Keratinocyte (primary cell): ENCODE measurements at regions not wholly inside any gene's neighbourhood (a gene's known extent, or its start where the extent isn't known, plus 50 kb on each side); places are given as distances from the start of the nearest gene placed in this dataset.

Experiments
- DNase-seq: peaks from one replicate; pipeline ENCODE4 v3.0.0-alpha.2; 2011; ENCODE audit warnings: low read depth, missing footprints, low spot score
- FAIRE-seq: peaks from 2 replicates; lab custom pipeline; 2011; peaks lifted over from hg19 to GRCh38; lab: Jason Lieb, UNC
- H2AFZ ChIP-seq: 2 replicates; pipeline ENCODE4 v1.6.0; 2012; ENCODE audit warnings: low read length, control low read depth, inconsistent platforms; ENCODE audit not compliant: control insufficient read depth
- H3K27ac ChIP-seq: 2 replicates; pipeline ENCODE4 v1.5.1; 2011; ENCODE audit warnings: low read length; ENCODE audit not compliant: control insufficient read depth, insufficient read depth
- H3K27me3 ChIP-seq: 3 replicates; pipeline ENCODE4 v1.6.0; 2011; ENCODE audit warnings: low read length; ENCODE audit not compliant: control insufficient read depth, insufficient read depth; ENCODE audit errors: extremely low read depth
- H3K36me3 ChIP-seq, 2 experiments: 2 replicates in 1 of 2; 3 replicates in 1 of 2; pipeline ENCODE4 v1.5.1; 2011; ENCODE audit warnings: low read length in 2 of 2, mild to moderate bottlenecking in 1 of 2; ENCODE audit not compliant: control insufficient read depth in 2 of 2, insufficient read depth in 2 of 2; ENCODE audit errors: extremely low read depth in 1 of 2
- H3K4me1 ChIP-seq: 3 replicates; pipeline ENCODE4 v1.5.1; 2011; ENCODE audit warnings: low read length; ENCODE audit not compliant: control insufficient read depth, insufficient read depth; ENCODE audit errors: extremely low read depth
- H3K4me2 ChIP-seq: 3 replicates; pipeline ENCODE4 v1.6.0; 2011; ENCODE audit warnings: low read depth, low read length; ENCODE audit not compliant: control insufficient read depth, insufficient read depth; ENCODE audit errors: extremely low read depth
- H3K4me3 ChIP-seq, 3 experiments: fragments of 200-600 bp in 1 of 3; sonication (generic) in 1 of 3; 2 replicates in 2 of 3; 3 replicates in 1 of 3; pipeline ENCODE4 v1.5.1; 2011 to 2016; ENCODE audit warnings: low read length in 3 of 3, mild to moderate bottlenecking in 3 of 3, control low read depth in 2 of 3, inconsistent platforms in 1 of 3, low read depth in 1 of 3, mixed read lengths in 1 of 3, mixed run types in 1 of 3, moderate library complexity in 1 of 3; ENCODE audit not compliant: control insufficient read depth in 2 of 3, insufficient read depth in 2 of 3; ENCODE audit errors: extremely low read depth in 1 of 3
- H3K79me2 ChIP-seq: 2 replicates; pipeline ENCODE4 v1.6.0; 2012; ENCODE audit warnings: low read length; ENCODE audit not compliant: control insufficient read depth, insufficient read depth
- H3K9ac ChIP-seq: 3 replicates; pipeline ENCODE4 v1.6.0; 2011; ENCODE audit warnings: low read length; ENCODE audit not compliant: control insufficient read depth, insufficient read depth; ENCODE audit errors: extremely low read depth
- H3K9me1 ChIP-seq: 3 replicates; pipeline ENCODE4 v1.6.0; 2011; ENCODE audit warnings: low read length; ENCODE audit not compliant: control insufficient read depth, insufficient read depth; ENCODE audit errors: extremely low read depth
- H3K9me3 ChIP-seq: 2 replicates; pipeline ENCODE4 v1.5.1; 2012; ENCODE audit warnings: low read depth, low read length; ENCODE audit not compliant: control insufficient read depth
- H4K20me1 ChIP-seq: 3 replicates; pipeline ENCODE4 v1.6.0; 2011; ENCODE audit warnings: low read length; ENCODE audit not compliant: control insufficient read depth, insufficient read depth; ENCODE audit errors: extremely low read depth
- CTCF ChIP-seq, 3 experiments: IDR thresholded peaks in 1 of 3; conservative IDR thresholded peaks in 1 of 3; optimal IDR thresholded peaks in 1 of 3; 2 replicates in 2 of 3; 3 replicates in 1 of 3; pipeline versions ENCODE3 to v1.5.1; 2011; ENCODE audit warnings: low read length in 3 of 3, mild to moderate bottlenecking in 3 of 3, moderate library complexity in 2 of 3, control low read depth in 1 of 3, inconsistent platforms in 1 of 3; ENCODE audit not compliant: insufficient read depth in 2 of 3; ENCODE audit errors: extremely low read depth in 1 of 3
- EZH2 ChIP-seq: IDR thresholded peaks from one replicate; pipeline ENCODE4 v1.6.1; 2012; ENCODE audit warnings: inconsistent platforms, mild to moderate bottlenecking, low read length, moderate library complexity
- dilution Hi-C: fragments of 300-500 bp; cut with MboI; formaldehyde crosslinking; loops from one replicate; pipeline ENCODE4 v1.7.0; 2020; ENCODE audit warnings: low sequenced_read_pairs; ENCODE audit not compliant: extremely low pct_ligation_motif_present

GRCh38 chr18:40035966-40036365, 1919.1 kb upstream of the PIK3C3 start:
- Histone ChIP-seq H3K27ac (no peak overlapping the region), H3K4me1 (no peaks in the 10 kb centered on the region), H3K9me1 (no peaks in the 10 kb centered on the region), H3K36me3 (no peaks in the 10 kb centered on the region), H3K27me3 (no peaks in the 10 kb centered on the region), H3K4me2 (no peak overlapping the region), H3K9ac (no peak overlapping the region), H3K9me3 (no peaks in the 10 kb centered on the region), H3K4me3 (no peak overlapping the region), H2AFZ (no peak overlapping the region), H4K20me1 (no peaks in the 10 kb centered on the region), H3K79me2 (no peaks in the 10 kb centered on the region)
- DNase-seq (no peak), FAIRE-seq (no peak)
- no peak for TF ChIP-seq CTCF (optimal IDR thresholded peaks at IDR 0.05 in 1 of 3, IDR thresholded peaks at IDR 0.05 in 1 of 3, conservative IDR thresholded peaks at IDR 0.05 in 1 of 3; ENCODE audit: extremely low read depth in 1 of 3, insufficient read depth in 2 of 3, low read length in 3 of 3)
- TF ChIP-seq EZH2: no peak
- dilution Hi-C loops: no loop called here

- Histone ChIP-seq H4K20me1 (no peaks in the 10 kb centered on the region), H3K9ac (no peak overlapping the region), H3K9me1 (no peaks in the 10 kb centered on the region), H3K4me2 (no peak overlapping the region), H3K4me3 (no peak overlapping the region), H3K27ac (no peak overlapping the region), H3K9me3 (no peaks in the 10 kb centered on the region), H3K36me3 (no peaks in the 10 kb centered on the region), H2AFZ (no peak overlapping the region), H3K4me1 (no peaks in the 10 kb centered on the region), H3K79me2 (no peaks in the 10 kb centered on the region), H3K27me3 (no peaks in the 10 kb centered on the region)
- TF ChIP-seq EZH2 (no peak), CTCF (optimal IDR thresholded peaks at IDR 0.05 in 1 of 3, IDR thresholded peaks at IDR 0.05 in 1 of 3, conservative IDR thresholded peaks at IDR 0.05 in 1 of 3; ENCODE audit: extremely low read depth in 1 of 3, insufficient read depth in 2 of 3, low read length in 3 of 3) (no peak)
- FAIRE-seq: no peak
- dilution Hi-C loops: no loop called here
- DNase-seq: no peak
These were observed 1923.0 kb upstream of the PIK3C3 start for GRCh38 chr18:40032076-40032475.
